IPS-15b (cell line): ENCODE measurements at regions not wholly inside any gene's neighbourhood (a gene's known extent, or its start where the extent isn't known, plus 50 kb on each side); places are given as distances from the start of the nearest gene placed in this dataset.
"Not testable (repeated sequence)": the region's sequence is repeated elsewhere in the genome, so short reads cannot be mapped to it uniquely, and the experiment has no call there.

Source experiments
- H3K27me3 ChIP-seq: one replicate; pipeline ENCODE4 v1.6.1; 2013; ENCODE audit warnings: low read length; ENCODE audit not compliant: control insufficient read depth, insufficient read depth
- H3K36me3 ChIP-seq: one replicate; pipeline ENCODE4 v1.6.1; 2013; ENCODE audit warnings: low read length; ENCODE audit not compliant: control insufficient read depth, insufficient read depth
- H3K4me1 ChIP-seq: one replicate; pipeline ENCODE4 v1.6.1; 2013; ENCODE audit warnings: mild to moderate bottlenecking, low read length; ENCODE audit not compliant: control insufficient read depth, insufficient read depth
- H3K4me3 ChIP-seq: one replicate; pipeline ENCODE4 v1.5.1; 2013; ENCODE audit warnings: low read depth, low read length
- H3K9ac ChIP-seq: one replicate; pipeline ENCODE4 v1.6.1; 2013; ENCODE audit warnings: low read depth, mild to moderate bottlenecking, low read length
- H3K9me3 ChIP-seq: one replicate; pipeline ENCODE4 v1.6.1; 2013; ENCODE audit warnings: mild to moderate bottlenecking, low read length; ENCODE audit not compliant: control insufficient read depth, insufficient read depth

GRCh38 chr7:65771226-65771569 lies 101.7 kb upstream of the VKORC1L1 start:
- not testable (repeated sequence) for H3K9me3 ChIP-seq, H3K4me1 ChIP-seq, H3K36me3 ChIP-seq, H3K27me3 ChIP-seq, H3K9ac ChIP-seq
- peak overlapping the region; percentile 89 for H3K4me3 ChIP-seq

- not testable (repeated sequence) for H3K4me1 ChIP-seq, H3K4me3 ChIP-seq, H3K27me3 ChIP-seq, H3K9ac ChIP-seq, H3K9me3 ChIP-seq, H3K36me3 ChIP-seq
Observed at GRCh38 chr7:65776677-65777076, 96.2 kb upstream of the VKORC1L1 start.

GRCh38 chr7:65789943-65790342 lies 82.9 kb upstream of the VKORC1L1 start:
- not testable (repeated sequence) for H3K4me3 ChIP-seq, H3K9ac ChIP-seq, H3K27me3 ChIP-seq, H3K36me3 ChIP-seq, H3K9me3 ChIP-seq, H3K4me1 ChIP-seq

GRCh38 chr7:65791788-65792187 lies 81.1 kb upstream of the VKORC1L1 start:
- H3K4me3 ChIP-seq, H3K36me3 ChIP-seq, H3K27me3 ChIP-seq, H3K9ac ChIP-seq, H3K9me3 ChIP-seq, H3K4me1 ChIP-seq: not testable (repeated sequence)

GRCh38 chr7:65792726-65793125 lies 80.1 kb upstream of the VKORC1L1 start:
- H3K36me3 ChIP-seq, H3K4me3 ChIP-seq, H3K27me3 ChIP-seq, H3K9ac ChIP-seq, H3K9me3 ChIP-seq, H3K4me1 ChIP-seq: not testable (repeated sequence)

- not testable (repeated sequence) for H3K27me3 ChIP-seq, H3K9ac ChIP-seq, H3K9me3 ChIP-seq, H3K4me3 ChIP-seq, H3K36me3 ChIP-seq, H3K4me1 ChIP-seq
Observed at GRCh38 chr7:65794671-65795391, 78.0 kb upstream of the VKORC1L1 start.

- not testable (repeated sequence) for H3K9ac ChIP-seq, H3K4me3 ChIP-seq, H3K27me3 ChIP-seq, H3K4me1 ChIP-seq, H3K36me3 ChIP-seq, H3K9me3 ChIP-seq
Observed at GRCh38 chr7:65795392-65795716, 77.5 kb upstream of the VKORC1L1 start.

- H3K4me1 ChIP-seq: no peaks in the 10 kb centered on the region
- no peaks in the 10 kb centered on the region for H3K27me3 ChIP-seq
- no peaks in the 10 kb centered on the region for H3K36me3 ChIP-seq
- H3K9ac ChIP-seq: no peak overlapping the region
- H3K9me3 ChIP-seq: no peaks in the 10 kb centered on the region
- H3K4me3 ChIP-seq: no peak overlapping the region
Observed at GRCh38 chr7:65796205-65796604, 76.7 kb upstream of the VKORC1L1 start.

GRCh38 chr7:65797086-65797485 lies 75.8 kb upstream of the VKORC1L1 start:
- H3K27me3 ChIP-seq, H3K9ac ChIP-seq, H3K9me3 ChIP-seq, H3K36me3 ChIP-seq, H3K4me3 ChIP-seq, H3K4me1 ChIP-seq: not testable (repeated sequence)

- not testable (repeated sequence) for H3K4me1 ChIP-seq, H3K4me3 ChIP-seq, H3K9me3 ChIP-seq, H3K9ac ChIP-seq, H3K36me3 ChIP-seq, H3K27me3 ChIP-seq
Observed at GRCh38 chr7:65797566-65797965, 75.3 kb upstream of the VKORC1L1 start.

- no peaks in the 10 kb centered on the region for H3K4me1 ChIP-seq
- no peaks in the 10 kb centered on the region for H3K27me3 ChIP-seq
- no peaks in the 10 kb centered on the region for H3K36me3 ChIP-seq
- H3K9me3 ChIP-seq: no peaks in the 10 kb centered on the region
- no peak overlapping the region for H3K4me3 ChIP-seq
- no peak overlapping the region for H3K9ac ChIP-seq
Observed at GRCh38 chr7:65798111-65799075, 74.5 kb upstream of the VKORC1L1 start.

GRCh38 chr7:65800191-65800590 lies 72.7 kb upstream of the VKORC1L1 start:
- not testable (repeated sequence) for H3K9me3 ChIP-seq, H3K4me1 ChIP-seq, H3K9ac ChIP-seq, H3K4me3 ChIP-seq, H3K36me3 ChIP-seq, H3K27me3 ChIP-seq
